GM18507 (cell line): ENCODE measurements at regions not wholly inside any gene's neighbourhood (a gene's known extent, or its start where the extent isn't known, plus 50 kb on each side); places are given as distances from the start of the nearest gene placed in this dataset.
A peak's percentile ranks its signal among the peaks of the same experiment; 100 is the strongest.
"Not testable (repeated sequence)": the region's sequence is repeated elsewhere in the genome, so short reads cannot be mapped to it uniquely, and the experiment has no call there.

ENCODE experiments used
- DNase-seq: peaks from one replicate; pipeline ENCODE4 v3.0.0; 2011; ENCODE audit warnings: low read depth; ENCODE audit not compliant: insufficient read length; ENCODE audit errors: extremely low spot score
- FAIRE-seq: peaks from 2 replicates; lab custom pipeline; 2011; peaks lifted over from hg19 to GRCh38; lab: Jason Lieb, UNC

DNA sequence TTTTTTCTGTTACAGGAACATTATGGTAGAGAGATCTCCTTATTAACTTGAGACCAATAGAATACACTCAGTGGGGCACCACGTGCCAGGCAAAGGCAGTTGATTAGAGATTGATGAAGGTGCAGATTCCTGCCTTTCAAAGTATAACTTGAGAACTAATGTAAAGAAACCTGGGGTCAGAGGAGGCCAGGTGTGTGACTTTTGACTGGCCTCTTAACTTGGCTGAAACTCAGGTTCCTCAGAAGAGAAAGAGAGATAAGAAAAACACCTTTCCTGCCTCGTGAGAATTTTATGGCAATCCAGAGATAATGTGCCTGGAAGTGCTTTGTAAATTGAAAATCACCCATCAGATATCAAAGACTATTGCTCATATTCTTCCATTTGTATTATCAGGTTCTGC lies 110.7 kb upstream of the GZMB start:
- FAIRE-seq (no peak), DNase-seq (no peak)

DNA sequence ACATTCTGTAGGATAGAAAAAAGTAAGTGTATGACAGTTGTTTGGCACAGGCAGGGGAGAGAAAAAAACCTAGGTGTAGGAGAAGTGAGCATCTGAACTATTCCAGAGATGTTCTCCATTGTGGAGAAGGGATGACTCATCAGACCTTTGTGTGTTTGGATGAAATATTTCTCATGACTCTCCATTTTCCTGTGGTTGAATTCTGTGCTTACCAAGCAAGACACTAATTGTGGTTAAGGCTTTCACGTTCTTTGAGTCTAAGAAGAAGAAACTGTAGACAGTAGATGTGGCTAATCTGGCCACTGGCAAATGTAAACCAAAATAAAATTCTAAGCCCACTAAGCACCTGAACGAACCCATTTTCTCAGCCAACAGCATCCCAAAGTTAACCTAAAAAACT lies 107.9 kb upstream of the GZMB start:
- FAIRE-seq: no peak
- no peak for DNase-seq

DNA sequence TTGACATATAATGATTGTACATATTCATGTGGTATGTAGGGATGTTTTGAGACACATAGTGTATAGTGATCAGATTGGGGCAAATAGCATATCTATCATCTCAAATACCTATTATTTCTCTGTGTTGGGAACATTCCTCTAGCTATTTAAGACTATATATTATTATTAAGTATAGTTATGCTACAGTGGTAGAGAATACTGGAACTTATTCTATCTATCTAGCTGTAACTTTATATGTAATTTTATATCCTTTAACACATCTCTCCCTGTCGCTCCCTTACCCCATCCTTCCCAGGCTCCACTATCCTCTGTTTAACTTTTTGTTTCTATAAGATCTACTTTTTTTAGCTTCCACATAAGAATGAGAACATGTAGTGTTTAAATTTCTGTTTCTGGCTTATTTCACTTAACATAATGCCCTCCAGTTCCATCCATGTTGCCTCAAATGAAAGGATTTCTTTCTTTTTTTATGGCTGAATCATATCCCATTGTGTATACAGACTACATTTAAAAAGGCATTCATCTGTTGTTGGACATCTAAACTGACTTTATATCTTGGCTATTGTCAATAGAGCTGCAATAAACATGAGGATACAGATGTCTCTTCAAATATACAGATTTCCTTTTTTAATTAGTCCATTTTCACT lies 102.1 kb upstream of the GZMB start:
- FAIRE-seq (no peak), DNase-seq (no peak)

DNA sequence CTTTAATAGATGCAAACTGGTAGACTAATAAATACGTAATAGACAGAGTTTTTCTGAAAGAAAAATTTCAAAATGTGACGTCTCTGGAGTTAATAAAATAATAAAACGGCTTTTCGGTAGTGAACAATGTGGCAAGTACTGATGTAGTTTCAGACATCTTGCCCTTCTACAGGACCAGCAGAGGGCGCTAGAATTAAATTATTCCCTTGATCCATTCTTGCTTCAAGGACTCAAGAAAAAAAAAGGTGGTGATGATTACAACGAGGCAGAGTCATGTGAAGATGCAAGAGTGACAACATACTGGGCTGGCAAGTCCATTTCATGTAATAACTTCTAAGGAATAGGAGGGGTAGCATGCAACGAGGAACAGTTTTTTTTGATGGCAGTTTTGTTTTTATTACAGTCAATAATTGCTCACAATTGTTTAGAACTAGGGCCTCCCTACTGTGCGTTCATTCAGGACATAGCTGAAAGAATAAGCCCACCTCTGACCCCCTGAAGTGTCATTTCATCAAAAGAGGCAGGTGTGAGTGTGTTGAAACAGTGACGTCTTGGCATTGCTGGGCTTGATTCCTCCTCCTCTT lies 101.0 kb upstream of the GZMB start:
- peak; percentile 58 for FAIRE-seq
- no peak for DNase-seq

DNA sequence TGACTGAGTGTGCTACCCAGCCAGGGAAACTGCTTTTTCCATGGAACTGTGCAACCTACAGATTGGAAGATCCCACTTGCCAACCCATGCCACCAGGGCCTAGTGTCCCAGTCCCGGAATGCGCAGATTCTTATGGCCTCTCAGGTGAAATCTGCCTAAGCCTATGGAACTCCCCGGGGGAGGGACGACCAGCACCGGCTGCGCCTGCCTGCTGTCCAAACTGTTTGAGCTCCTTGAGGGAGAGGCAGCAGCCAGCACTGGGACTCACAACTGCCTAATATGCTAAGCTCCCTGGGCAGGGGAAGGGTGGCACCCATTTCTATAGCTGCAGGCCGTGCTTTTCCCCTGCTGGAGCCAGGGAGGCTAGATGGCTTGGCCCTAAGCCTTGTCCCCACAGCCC lies 92.5 kb upstream of the GZMB start:
- DNase-seq (no peak), FAIRE-seq (no peak)

DNA sequence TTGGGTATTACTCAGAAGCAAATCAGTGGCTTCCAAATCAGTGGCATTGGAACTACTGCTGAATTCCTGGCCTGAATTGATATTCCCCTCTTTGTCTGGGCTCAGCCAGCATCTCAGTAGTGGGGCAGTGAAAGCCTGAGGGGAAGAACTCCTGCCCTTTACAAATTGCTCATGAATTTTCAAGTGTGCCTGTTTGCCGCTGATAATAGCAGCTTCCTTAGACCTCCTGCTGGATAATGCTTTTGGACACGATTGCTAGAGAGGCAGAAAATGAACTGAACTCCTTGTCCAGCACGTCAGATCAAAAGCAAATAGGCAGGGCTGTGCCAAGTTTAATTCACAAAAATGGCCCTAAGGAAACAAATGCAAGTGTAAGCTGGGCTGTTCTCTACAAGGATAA lies 91.3 kb upstream of the GZMB start:
- no peak for FAIRE-seq
- DNase-seq: no peak

DNA sequence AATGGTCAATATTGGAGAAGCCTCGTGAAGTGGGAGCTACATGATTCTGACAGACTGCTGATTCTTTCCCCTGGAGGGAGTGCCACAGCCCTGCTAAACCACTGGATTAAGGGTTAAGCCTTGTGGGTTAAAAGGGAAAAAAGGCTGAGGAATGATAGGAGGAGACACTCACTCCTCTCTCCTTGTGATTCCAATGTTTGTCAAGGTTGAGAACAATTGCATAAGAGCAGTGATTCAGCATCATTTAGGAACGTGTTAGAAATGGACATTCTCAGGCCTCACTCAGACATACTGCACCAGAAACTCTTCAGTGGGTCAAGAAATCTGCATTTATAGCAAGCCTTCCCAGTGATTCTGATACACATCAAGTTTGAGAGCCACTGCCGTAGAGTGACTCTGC lies 87.8 kb upstream of the GZMB start:
- FAIRE-seq (no peak), DNase-seq (no peak)

DNA sequence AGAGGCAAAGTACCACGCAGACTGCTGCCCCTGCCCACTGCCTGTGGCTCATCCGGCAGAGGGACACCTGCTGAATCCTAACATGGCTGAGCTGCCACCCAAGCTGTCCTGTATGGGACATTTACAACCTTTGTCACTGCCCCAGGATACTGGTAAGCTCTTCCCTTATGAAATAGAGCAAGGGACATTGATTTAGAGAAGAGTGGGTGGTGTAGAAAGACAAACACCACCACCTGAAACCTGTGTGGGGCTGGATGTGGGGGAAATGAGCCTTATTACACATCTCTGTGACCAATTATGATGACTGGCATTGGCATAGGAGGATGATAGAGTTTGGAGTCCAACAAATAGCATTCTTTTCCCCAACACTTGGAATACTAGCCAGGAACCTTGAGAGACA lies 81.2 kb upstream of the GZMB start:
- FAIRE-seq (no peak), DNase-seq (no peak)

DNA sequence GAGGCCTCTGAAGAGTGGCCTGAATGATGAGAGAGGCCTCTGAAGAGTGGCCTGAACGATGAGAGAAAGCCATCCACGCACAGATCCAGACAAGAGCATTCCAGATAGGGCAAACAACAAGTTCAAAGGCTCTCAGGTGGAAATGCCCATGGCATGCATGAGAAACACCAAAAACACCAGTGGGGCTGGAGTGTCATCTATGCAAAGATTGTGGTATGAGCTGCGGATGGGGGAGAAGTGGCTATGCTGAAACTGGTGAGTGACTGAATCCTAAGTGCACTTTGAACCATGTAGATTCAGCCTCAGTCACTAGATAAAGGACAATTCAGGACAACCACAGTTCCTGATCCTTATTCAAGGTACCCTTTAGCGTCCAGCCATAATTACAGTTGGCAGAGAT lies 79.4 kb upstream of the GZMB start:
- FAIRE-seq (no peak), DNase-seq (no peak)

DNA sequence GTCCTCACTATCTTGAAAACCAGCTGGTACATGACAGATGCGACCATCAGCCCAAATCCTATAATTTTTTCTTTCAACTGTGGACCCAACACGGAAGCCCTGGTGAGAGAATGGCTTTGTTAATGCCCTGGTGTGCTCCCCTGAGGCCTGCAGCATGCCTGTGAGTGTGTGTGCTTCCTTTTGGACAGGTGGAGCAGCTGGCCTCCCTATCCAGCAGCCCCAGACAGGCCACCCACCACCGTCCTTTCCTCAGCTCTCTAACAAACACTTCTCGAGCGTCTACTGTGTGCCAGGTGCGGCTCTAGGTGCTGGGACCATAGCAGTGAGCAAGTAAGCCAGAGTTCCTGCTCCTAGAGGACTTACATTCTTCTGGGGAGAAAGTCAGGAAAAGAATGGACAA lies 78.9 kb upstream of the GZMB start:
- FAIRE-seq: no peak

DNA sequence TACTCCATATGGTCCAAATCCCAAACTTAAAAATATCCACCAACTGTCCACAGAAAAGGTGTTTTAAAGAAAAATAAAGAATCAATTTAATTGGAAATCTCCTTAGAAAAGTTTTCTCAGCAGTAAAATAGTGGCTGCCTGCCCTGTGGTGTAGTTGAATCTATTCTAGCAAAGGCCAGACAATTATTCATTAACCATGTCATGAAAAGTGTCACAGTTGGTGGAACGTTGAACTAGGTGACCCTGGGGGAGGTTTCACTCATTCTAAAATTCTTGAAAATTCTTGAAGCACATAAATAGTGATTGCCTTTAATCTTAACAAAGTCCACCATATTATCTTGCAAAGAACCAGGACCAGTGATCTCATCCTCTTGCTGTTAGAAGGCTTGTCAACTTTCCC lies 78.4 kb upstream of the GZMB start:
- no peak for DNase-seq
- peak; percentile 24 for FAIRE-seq

More for the DNA sequence above, 78.9 kb upstream of the GZMB start:
- no peak for DNase-seq

DNA sequence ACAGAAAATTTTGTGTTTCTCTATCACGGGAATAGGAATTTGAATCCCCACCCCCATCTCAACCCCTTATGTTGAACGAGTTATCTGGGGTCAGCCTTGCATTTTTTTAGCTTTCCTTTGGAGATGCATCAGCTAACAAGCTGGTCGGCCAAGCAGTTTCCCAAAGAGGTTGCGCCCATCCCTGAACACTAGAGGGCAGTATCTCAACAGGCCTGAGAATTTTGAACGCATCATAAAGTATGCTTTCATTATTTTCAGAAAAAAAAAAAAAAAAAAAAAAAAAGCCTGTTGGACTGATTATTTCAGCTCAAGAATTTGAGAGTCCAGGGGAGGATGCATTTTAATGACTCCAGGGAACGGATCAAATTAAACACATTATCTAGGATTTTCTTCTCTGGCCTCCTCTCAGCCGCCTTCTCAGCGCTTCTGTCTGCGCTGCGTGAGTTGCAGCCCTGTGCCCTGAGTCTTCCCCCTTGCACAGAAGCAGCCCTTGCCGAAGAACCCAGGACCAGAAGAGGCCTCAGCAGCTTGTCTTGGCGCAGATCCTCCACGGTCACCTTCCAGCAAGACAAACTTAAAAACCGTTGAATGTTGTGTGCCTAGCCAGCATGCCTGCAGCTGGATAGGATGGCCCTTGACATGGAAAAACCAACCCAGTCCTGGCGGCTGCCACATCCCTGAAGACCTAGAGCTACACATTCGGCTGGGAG lies 76.6 kb upstream of the GZMB start:
- DNase-seq (no peak), FAIRE-seq (peak; percentile 75)

DNA sequence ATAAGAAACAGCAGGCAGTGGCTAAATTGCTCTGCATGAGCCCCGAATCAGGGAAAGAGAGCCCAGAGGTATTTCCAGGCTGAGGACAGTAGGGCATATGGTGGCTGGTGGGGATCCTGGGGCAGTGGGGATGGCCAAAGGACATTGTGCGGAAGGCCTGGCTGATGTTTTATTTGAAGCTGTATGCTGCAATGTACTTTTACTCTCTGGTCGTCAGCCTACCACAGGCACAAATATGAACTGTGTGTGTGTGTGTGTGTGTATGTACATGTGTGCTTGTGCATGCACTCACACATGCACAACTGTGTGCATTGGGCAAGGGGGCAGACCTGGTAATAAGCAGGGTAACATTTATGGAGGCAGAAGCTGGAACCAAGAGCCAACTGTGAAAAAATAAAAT lies 74.7 kb upstream of the GZMB start:
- FAIRE-seq (no peak), DNase-seq (no peak)

DNA sequence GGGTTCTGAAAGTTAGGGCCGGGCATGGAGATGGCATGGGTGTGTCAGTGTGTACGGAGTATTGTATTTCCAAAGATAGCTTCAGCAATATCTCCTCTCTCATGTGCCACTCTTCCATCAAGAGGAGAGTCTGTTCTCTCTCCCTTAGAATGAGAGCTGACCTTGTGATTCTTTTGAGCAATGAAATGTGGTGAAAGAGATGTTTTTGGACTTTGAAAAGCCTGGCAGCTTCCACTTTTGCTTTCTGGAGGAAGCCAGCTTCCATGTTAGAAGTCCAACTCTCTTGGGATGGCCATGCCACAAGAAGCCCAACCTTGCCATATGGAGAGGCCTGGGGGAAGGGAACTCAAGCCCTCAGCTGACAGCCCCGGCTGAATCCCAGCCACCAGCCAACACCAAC lies 72.4 kb upstream of the GZMB start:
- no peak for FAIRE-seq
- no peak for DNase-seq

DNA sequence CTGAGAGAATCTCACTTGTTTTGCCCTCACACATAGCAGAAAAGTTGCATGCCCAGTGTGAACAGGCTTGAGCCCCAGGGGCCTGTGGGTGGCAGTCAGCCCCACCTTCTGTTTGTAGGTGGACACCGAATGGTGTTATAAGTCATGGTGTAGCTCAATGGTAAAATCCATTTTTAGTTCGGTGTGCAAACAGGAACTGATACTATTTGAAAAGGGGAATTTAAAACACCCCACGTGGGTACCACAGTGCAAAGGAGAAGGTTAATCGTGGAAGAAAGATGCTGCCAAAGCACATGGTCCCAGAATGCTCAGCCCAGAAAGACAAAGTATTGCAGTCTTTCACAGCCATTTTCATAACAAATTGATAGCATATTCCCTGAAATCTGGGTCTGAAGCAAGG lies 71.8 kb upstream of the GZMB start:
- DNase-seq (peak; percentile 29), FAIRE-seq (peak; percentile 59)

DNA sequence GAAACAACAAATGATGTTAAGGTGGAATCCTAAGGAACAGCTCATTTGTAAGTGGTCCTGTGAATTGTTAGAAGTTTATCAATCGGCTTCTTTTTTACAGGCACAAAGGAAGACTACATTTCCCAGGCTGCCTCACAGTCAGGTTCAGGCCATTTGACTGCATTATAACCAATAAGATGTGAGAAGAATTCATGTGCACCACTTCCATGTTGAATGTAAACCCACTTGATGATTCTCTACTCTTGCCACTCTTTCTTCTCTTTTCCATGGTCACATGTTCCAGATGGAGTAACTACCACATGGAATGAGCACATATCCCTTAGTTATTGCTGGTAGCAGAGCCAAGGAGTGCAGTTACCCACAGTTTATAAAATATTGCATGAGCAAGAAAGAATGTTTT lies 67.1 kb upstream of the GZMB start:
- no peak for DNase-seq
- FAIRE-seq: peak; percentile 39

DNA sequence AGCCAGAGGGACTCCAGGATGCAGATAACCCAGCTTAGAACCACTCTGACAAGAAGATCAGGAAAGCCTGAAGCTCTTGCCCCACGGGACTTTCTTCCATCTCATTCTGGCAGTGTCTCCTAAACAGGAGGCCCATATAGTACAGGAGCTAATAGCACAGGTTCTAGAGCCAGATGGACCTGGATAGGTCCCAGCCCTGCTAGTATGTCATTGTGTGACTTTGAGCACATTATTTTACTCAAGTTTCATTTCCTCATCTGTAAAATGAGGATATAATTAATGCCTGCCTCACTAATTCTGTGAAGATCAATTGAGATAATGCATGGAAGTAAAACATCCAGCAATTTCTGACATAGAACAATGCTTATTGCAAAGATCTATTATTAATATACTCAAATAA lies 66.5 kb upstream of the GZMB start:
- FAIRE-seq: no peak
- no peak for DNase-seq

DNA sequence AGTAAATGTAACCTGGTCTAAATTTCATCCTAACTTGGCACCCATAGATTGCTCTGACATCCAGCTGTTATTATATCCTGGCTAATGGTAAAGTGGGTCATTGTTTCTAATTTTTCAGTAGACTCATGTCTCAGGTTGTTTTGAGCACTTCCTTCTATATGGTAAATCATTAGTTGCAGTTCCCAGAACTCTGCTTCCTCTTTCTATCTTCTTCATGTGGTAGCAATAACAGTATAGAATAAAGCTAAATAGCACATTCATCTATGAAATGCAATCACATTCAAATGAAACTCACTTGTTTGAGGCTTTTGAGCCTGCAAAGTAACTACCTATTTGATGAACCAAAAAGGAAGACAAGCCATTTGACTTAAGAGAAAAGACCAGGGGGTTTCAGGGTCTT lies 65.1 kb upstream of the GZMB start:
- DNase-seq: no peak
- FAIRE-seq: peak; percentile 41

DNA sequence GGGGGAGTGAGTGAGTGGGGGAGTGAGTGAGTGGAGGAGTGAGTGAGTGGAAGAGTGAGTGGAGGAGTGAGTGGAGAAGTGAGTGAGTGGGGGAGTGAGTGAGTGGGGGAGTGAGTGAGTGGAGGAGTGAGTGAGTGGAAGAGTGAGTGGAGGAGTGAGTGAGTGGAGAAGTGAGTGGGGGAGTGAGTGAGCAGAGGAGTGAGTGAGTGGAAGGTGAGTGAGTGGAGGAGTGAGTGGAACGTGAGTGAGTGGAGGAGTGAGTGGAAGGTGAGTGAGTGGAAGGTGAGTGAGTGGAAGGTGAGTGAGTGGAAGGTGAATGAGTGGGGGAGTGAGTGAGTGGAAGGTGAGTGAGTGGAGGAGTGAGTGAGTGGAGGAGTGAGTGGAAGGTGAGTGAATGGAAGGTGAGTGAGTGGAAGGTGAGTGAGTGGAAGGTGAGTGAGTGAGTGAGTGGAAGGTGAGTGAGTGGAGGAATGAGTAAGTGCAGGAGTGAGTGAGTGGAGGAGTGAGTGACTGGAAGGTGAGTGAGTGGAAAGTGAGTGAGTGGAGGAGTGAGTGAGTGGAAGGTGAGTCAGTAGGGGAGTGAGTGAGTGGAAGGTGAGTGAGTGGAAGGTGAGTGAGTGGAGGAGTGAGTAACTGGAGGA lies 62.4 kb upstream of the GZMB start:
- DNase-seq, FAIRE-seq: not testable (repeated sequence)

DNA sequence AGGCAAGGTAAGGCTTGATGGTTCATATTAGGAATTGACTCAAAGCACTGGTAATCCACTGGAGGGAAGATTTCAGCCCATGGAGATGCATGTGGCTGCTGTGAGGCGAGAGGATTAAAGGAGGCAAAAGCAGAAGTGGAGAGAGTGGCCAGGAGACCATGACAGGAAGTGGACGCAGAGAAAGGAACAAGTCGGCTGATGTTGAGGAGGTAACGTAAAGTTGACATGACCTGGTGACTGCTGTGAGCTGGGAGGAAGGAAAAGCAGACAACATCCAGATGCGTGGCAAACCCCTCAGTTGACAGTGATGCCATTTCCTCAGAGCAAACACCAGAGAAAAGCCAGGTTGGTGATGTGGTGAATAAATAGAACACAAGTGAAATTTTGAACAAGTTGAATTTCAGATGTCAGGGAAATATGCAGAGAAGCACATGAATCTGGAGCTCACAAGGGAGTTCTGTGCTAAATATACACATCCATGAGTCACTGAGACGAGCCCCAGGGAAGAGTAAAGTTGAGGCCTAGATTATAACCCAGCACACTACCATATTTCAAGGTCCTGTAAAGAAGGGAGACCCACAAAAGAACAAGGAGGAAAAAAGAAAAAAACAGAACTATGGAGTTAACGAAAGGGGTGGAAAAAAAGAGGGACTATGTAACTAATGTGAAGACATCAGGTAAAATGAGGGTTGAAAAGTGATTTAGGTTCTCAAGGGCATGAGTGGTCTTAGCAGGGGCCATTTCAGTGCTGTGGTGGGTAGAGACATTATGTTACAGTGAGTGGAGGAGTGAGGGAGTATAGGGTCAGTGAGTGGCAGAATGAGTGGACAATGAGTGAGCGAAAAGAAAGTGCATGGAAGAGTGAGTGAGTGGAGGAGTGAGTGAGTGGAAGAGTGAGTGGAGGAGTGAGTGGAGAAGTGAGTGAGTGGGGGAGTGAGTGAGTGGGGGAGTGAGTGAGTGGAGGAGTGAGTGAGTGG lies 61.6 kb upstream of the GZMB start:
- FAIRE-seq (peak; percentile 80), DNase-seq (no peak)
